HG02763 (cell line): ENCODE measurements at regions not wholly inside any gene's neighbourhood (a gene's known extent, or its start where the extent isn't known, plus 50 kb on each side); places are given as distances from the start of the nearest gene placed in this dataset.
"Not testable (repeated sequence)": the region's sequence is repeated elsewhere in the genome, so short reads cannot be mapped to it uniquely, and the experiment has no call there.

ENCODE experiments used
- ATAC-seq: cut with Tn5 transposase; IDR thresholded peaks from one replicate; pipeline ENCODE4 v1.9.1; 2021; ENCODE audit warnings: mild to moderate bottlenecking, moderate library complexity; ENCODE audit not compliant: unreplicated experiment

DNA sequence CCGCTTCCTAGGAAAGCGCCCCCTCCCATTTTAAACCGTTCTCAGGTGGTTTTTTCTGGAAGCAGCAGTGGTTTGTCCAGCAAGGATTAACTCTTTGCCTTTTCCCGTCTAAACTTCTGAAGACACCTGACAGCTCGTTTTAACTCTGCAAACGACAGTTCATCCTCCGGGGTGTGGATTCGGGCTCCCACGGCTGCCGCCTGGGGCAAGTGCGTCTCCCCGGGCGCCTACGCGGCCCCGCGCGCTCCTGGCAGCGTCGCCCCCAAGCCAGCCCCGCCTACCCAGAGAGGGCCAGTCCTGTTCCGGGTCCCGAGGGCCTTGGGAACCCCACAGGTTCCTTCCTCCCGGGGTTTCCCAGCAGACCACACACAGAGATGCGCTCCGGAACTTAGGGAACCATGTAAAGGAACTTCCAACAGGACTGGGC, 54.4 kb downstream of the PRR18 start:
- no peak for ATAC-seq

- no peak for ATAC-seq
Observed at GRCh38 chr6:166253281-166253681, 54.9 kb downstream of the PRR18 start.

DNA sequence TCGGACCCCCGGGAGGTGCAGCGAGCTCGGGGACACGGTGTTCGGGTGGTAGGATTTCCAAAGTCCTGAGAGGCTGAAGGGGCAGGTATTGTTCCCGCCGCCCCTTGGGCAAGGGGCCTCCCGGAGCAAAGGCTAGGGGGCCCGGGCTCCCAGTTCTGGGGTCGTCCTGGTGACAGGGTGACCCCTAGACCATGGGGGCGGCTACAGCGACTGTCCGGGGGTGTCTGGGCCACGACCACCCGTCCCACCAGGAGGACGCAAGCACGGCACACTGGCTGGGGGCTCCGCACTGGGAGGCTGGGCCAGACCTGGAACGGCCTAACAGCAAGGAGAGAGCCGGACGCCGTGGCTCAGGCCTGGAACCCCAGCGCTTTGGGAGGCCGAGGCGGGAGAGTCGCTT, 55.6 kb downstream of the PRR18 start:
- no peak for ATAC-seq

DNA sequence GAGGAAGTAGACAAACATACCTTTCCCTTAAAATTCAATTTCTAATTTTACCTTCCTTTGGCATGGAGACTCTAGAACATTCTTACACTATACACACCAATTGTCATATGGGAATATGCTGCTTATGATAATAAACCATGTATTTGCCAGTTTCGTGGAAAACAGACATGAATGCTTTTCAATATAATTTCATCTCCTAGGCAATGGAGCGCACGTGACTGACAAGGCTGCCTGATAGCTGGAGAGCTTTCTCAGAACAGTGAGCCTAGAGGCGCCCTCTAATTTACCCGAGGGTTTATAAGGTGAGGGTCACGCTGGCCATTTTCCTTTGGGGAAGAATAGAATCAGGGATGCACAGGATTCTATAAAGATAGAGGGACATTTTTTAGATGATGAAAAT, 56.5 kb downstream of the PRR18 start:
- no peak for ATAC-seq

DNA sequence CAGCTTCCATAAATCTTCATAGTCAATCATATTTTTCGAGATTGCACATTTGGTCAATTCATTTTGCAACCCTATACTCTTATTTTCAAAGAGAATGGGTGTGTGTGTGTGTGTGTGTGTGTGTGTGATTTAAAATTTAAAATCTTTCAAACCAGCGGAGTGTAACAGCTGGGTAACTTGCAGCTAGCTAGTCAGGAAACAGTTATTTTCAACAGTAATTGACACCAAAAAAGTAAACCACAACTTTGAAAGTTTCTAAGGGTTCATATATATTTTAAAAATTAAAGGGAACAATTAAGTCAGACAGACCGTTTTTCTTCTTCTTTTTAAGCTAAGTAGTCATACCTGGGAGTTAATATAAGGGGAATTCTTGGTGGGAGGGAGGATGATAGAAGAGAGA, 57.0 kb downstream of the PRR18 start:
- no peak for ATAC-seq

DNA sequence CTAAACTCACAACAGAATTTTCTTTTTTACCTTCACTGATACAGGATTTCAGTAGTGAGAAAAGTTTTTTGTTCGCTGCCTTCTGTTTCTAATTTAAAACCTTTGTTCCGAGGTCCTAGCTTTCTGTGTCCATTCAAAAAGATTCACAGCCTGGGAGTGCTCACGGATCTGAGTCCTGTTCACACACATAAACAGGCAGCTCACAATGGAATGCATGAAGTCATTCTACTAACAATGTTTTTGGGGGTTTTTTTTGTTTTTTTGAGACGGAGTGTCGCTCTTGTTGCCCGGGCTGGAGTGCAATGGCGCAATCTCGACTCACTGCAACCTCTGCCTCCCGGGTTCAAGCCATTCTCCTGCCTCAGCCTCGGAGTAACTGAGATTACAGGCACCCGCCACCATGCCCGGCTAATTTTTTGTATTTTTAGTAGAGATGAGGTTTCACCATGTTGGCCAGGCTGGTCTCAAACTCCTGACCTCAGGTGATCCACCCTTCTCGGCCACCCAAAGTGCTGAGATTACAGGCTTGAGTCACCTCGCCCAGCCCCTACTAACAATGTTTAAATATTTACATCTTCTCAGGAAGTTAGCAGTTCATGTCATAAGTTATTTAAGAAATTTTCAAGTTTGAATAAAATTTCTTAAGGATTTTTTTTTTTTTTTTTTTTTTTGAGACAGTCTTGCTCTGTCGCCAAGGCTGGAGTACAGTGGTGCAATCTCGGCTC, 59.0 kb downstream of the PRR18 start:
- ATAC-seq = not testable (repeated sequence)

DNA sequence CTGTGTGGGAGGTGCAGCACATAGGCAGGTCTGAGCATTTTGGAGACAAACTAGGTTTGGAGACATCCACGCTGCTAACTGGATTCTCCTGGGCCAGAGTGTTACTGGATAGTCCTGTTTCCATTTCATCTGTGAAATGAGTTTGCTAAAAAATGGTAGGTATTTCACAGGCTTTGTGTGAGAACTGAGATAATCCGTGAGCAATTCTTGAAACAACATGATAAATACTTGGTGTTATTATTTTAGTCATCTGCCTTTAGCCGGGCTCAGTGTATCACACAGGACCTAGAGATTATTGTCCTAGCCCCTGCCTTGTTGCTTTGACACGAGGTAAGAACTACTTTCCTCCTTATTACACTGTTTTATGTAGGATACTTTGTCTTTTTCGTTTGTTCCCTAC, 63.0 kb downstream of the PRR18 start:
- no peak for ATAC-seq

DNA sequence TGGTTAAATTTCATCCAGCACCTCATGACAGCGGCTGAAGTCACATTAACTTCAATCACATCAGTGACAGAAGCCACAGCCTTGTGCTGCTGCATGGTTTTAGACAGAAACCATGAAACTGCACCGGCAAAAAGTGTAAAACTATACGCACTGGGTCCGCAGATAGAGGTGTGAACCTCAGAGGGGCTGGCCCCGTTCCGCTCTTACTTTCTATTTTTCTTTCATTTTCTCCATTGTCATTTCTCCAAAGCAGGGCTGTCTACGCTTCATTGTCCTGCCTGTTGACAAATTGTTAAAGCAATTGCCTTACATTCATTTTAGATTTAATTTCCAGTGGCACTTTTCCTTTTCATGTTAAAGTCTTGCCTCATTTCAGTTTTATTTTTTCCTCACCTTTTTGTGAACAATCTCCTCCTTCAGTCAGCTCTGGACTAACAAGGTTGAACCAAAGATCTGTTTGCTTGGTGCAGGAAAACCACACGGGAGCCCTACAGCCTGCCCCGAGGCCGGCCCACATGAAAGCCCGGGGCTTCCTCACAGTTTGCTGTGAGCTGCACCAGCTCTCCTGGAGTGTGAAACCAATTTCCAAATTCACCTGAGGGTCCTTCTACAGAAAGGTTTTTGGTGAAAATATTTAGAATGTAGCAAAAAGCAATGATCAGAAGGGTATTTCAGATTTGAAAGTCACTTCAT, 63.7 kb downstream of the PRR18 start:
- ATAC-seq = peak; percentile 92

GRCh38 chr6:166242888-166243287, 65.3 kb downstream of the PRR18 start:
- no peak for ATAC-seq

DNA sequence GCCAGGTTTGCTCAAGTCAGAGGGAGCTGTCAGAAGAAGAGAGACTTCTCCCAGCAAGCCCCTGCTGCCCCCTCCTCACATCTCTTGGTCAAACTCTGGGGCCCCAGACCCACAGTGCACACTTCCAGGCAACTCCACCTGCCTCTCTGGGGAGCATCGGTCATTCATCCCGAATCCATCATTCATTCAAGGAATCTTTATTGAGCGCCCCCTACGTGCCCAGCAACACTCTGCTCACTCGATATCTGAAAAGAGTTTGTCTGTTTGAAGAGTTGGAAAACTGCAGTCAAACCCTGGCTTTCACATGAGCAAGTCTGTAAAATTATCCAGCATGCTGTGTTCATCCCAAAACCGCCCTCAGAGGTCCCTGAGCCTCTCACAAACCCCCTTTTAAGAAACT, 66.2 kb downstream of the PRR18 start:
- no peak for ATAC-seq

- no peak for ATAC-seq
Observed at GRCh38 chr6:166240889-166241288, 67.3 kb downstream of the PRR18 start.

GRCh38 chr6:166237617-166238016, 70.0 kb upstream of the TBXT start:
- no peak for ATAC-seq

DNA sequence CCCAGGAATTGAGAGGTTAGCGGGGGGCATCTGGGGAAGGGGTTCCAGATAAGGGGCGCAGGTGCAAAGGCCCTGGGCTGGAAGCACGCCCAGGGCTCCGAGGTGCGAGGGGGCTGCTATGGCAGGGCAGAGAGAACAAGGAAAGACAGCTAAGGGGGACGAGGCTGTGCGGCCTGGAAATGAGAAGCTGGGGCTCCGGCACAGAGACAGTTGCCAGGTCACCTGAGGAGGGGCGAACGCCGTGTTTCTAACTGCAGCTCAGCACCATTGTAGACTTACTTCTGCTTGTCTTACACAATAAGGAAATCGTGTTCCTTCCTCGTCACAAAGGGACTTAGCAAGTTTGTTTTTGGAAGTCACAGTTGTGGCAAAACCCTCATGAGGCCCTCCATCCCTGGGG, 68.9 kb upstream of the TBXT start:
- ATAC-seq = no peak

DNA sequence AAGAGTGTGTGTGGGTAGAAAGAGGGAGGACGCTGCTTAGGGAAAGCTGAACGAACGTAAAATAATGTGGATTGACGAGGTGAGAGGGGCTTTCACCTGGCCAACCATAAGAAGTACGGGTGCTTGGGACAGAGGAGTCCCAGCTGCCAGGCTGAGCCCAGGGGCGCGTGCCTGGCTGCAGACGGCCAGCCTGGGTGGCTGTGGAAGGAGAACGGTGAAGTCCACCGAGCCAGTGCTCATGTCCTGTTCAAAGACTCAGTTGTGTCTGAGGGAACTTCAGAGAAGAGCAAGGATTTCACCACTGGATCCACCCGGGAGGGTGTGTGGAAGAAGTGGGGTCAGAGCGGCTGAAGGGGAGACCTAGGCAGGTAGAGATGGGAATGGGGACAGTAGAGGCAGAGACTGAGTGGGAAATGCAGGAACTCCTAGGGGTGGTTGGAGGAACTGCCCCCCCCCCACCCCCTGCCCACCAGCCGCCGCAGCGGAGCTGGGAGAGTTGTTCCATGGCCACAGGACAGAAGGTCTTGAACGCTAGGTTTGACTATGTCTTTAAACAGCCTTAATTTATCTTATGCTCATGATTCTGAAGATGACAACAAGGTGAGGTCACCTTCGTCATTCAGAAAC, 68.1 kb upstream of the TBXT start:
- ATAC-seq = no peak

- not testable (repeated sequence) for ATAC-seq
Observed at GRCh38 chr6:166231181-166231580, 63.5 kb upstream of the TBXT start.

- ATAC-seq = no peak
Observed at GRCh38 chr6:166228839-166229528, 61.3 kb upstream of the TBXT start.

- ATAC-seq = no peak
Observed at GRCh38 chr6:166228425-166228824, 60.8 kb upstream of the TBXT start.

DNA sequence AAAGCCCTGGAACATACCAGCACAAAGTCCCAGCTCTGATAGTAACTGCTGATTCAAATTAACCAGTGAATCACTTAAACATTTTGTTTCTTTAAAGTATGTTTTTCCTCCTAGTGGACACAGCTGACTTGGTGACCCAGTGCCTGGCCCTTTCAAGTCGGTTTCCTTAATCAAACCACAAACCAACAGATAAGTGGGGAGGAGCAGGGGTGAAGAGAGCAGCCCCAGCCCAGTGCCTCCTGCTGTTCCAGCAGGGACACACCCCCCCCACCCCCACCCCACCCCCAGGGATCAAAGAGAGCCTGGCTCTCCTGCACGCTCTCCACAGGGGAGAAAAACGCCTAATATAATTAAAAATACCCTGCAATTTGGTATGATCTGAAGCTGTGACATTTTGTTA, 55.4 kb upstream of the TBXT start:
- no peak for ATAC-seq

DNA sequence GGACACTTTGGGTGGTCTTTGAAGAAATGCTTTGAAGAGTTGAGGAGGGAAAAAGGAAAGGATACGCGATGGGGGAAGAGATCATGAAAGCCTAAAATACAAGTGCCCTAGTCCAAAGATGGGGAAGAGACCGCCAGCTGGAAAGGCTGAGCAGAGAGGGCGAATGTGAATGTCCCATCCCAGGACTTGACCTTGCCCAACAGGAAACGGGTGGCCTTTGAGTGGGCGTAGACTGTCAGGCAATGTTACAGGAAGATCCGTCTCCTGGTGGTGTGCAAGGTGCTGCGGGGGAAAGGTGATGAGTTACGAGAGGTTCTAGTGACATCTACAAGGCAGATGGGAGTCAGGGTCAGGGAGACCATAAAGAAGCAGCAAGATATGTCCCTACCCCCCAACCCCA, 55.0 kb upstream of the TBXT start:
- ATAC-seq = no peak

DNA sequence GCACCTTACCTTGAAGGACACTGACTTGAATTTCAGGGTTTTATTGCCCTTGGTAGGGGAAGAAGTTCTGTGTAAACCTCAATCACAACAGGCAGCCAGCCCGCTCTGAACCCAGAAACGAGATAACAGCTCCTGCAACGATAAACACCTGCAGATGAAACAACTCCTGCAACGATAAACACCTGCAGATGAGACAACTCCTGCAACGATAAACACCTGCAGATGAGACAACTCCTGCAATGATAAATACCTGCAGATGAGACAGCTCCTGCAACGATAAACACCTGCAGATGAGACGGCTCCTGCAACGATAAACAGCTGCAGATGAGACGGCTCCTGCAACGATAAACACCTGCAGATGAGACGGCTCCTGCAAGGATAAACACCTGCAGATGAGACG, 54.0 kb upstream of the TBXT start:
- no peak for ATAC-seq

- ATAC-seq = no peak
Observed at GRCh38 chr6:166221040-166221439, 53.4 kb upstream of the TBXT start.
